Natural killer cell treated with Interleukin-12 subunit alpha and Interleukin-12 subunit beta and Interleukin-15 and Interleukin-18, amount 100 ng/mL, for 72 hours (primary cell): ENCODE measurements at regions not wholly inside any gene's neighbourhood (a gene's known extent, or its start where the extent isn't known, plus 50 kb on each side); places are given as distances from the start of the nearest gene placed in this dataset.

ENCODE experiments used
- ATAC-seq, 2 donors: fragments of 150-1000 bp; cut with Tn5 transposase in 1 of 2; sonication (Bioruptor Pico), chemical (Tn5 transposase) in 1 of 2; 2 replicates each; pipeline ENCODE4 v1.10.0; 2021
- DNase-seq: peaks from one replicate; pipeline ENCODE4 v3.0.0; 2022; ENCODE audit warnings: low spot score
- H3K27ac Mint-ChIP-seq, 2 donors: 1 replicate in 1 of 2; 2 replicates in 1 of 2; pipeline ENCODE4 v1.8.0; 2022; ENCODE audit warnings: mixed read lengths in 2 of 2, mild to moderate bottlenecking in 1 of 2, moderate library complexity in 1 of 2
- H3K27me3 Mint-ChIP-seq, 2 donors: 1 replicate in 1 of 2; 2 replicates in 1 of 2; pipeline ENCODE4 v1.8.0; 2022; ENCODE audit warnings: mixed read lengths in 2 of 2
- H3K36me3 Mint-ChIP-seq: one replicate; pipeline ENCODE4 v1.8.0; 2022; ENCODE audit warnings: mixed read lengths
- H3K4me1 Mint-ChIP-seq, 2 donors: 1 replicate in 1 of 2; 2 replicates in 1 of 2; pipeline ENCODE4 v1.8.0; 2022; ENCODE audit warnings: low read depth in 2 of 2, mixed read lengths in 2 of 2, mild to moderate bottlenecking in 1 of 2
- H3K4me3 Mint-ChIP-seq: one replicate; pipeline ENCODE4 v1.8.0; 2022; ENCODE audit warnings: mixed read lengths
- H3K9me3 Mint-ChIP-seq: 2 replicates; pipeline ENCODE4 v1.8.0; 2022; ENCODE audit warnings: mixed read lengths

- DNase-seq (no peak), ATAC-seq (no peak)
- no peak overlapping the region for H3K4me3 Mint-ChIP-seq
- no peak overlapping the region for H3K27ac Mint-ChIP-seq
- H3K9me3 Mint-ChIP-seq, result peaks cover 19% of the 10 kb centered on the region
- H3K4me1 Mint-ChIP-seq, result no peaks in the 10 kb centered on the region
- H3K36me3 Mint-ChIP-seq, result peaks cover 5% of the 10 kb centered on the region
- H3K27me3 Mint-ChIP-seq, result no peaks in the 10 kb centered on the region
Observed at GRCh38 chr7:54072710-54073109, 469.5 kb upstream of the VSTM2A start.

DNA sequence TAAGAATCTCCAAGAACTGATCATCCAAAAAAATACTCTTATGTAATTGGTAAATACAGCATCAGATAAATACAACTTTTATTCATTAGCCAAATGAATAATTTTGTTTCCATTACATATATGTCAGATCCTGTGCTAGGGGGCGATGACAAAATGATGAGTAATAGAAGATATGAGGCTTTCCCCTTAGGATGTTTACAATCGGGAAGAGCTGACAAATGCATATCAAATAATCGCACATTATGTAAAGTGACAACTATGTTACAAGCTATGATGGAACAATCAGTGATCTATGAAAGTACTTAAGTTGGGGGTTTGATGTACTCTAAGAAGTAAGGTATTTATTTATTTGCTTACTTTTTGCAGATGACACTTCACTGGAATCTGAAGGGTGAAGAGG, 465.6 kb upstream of the VSTM2A start:
- Mint-ChIP-seq H3K27ac (no peak overlapping the region), H3K36me3 (peaks cover 16% of the 10 kb centered on the region), H3K4me3 (no peak overlapping the region), H3K9me3 (peaks cover 24% of the 10 kb centered on the region), H3K27me3 (no peaks in the 10 kb centered on the region), H3K4me1 (no peaks in the 10 kb centered on the region)
- DNase-seq (no peak), ATAC-seq (no peak)

- Mint-ChIP-seq H3K36me3 (peaks cover 16% of the 10 kb centered on the region), H3K27me3 (no peaks in the 10 kb centered on the region), H3K27ac (no peak overlapping the region), H3K4me3 (no peak overlapping the region), H3K9me3 (peaks cover 20% of the 10 kb centered on the region), H3K4me1 (no peaks in the 10 kb centered on the region)
- ATAC-seq (no peak), DNase-seq (no peak)
Observed at GRCh38 chr7:54080525-54080924, 461.6 kb upstream of the VSTM2A start.

- Mint-ChIP-seq H3K9me3 (peaks cover 20% of the 10 kb centered on the region), H3K27ac (no peak overlapping the region), H3K4me3 (no peak overlapping the region), H3K4me1 (no peaks in the 10 kb centered on the region), H3K36me3 (peaks cover 16% of the 10 kb centered on the region), H3K27me3 (no peaks in the 10 kb centered on the region)
- DNase-seq (no peak), ATAC-seq (no peak)
Observed at GRCh38 chr7:54080971-54081370, 461.2 kb upstream of the VSTM2A start.

GRCh38 chr7:54084340-54084739, 457.8 kb upstream of the VSTM2A start:
- Mint-ChIP-seq H3K27me3 (no peaks in the 10 kb centered on the region), H3K4me1 (no peaks in the 10 kb centered on the region), H3K9me3 (peaks cover 5% of the 10 kb centered on the region), H3K4me3 (no peak overlapping the region), H3K27ac (no peak overlapping the region), H3K36me3 (no peaks in the 10 kb centered on the region)
- ATAC-seq (no peak), DNase-seq (no peak)

DNA sequence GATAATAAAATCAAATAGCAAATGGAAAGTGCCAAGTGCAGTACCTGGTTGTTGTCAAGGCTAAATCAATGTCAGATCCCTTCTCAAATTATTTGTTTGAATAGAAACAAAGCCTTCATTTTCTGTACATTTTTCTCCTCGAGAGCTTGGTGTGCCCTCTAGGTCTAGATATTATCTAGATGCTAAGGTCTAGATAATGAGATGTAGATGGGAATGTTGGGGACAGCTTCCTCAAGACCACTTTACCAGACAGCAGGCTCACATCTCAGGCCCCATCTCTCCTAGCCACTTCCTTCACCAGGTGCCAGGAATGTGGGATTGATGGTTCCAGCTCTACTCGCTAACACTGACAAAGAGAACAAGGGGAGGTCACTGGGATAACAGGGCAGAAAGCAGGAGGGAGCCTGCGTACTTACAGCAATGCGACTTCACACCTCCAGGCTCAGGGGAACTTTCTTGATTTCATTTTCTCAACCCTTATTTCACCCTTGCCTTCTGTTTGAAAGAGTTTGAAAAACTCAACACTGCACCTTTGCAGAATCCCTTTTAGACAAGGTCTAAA, 451.4 kb upstream of the VSTM2A start:
- Mint-ChIP-seq H3K27ac (no peak overlapping the region), H3K4me3 (no peak overlapping the region), H3K4me1 (no peaks in the 10 kb centered on the region), H3K27me3 (no peaks in the 10 kb centered on the region), H3K36me3 (no peaks in the 10 kb centered on the region), H3K9me3 (peaks cover 9% of the 10 kb centered on the region)
- no peak for ATAC-seq
- no peak for DNase-seq

DNA sequence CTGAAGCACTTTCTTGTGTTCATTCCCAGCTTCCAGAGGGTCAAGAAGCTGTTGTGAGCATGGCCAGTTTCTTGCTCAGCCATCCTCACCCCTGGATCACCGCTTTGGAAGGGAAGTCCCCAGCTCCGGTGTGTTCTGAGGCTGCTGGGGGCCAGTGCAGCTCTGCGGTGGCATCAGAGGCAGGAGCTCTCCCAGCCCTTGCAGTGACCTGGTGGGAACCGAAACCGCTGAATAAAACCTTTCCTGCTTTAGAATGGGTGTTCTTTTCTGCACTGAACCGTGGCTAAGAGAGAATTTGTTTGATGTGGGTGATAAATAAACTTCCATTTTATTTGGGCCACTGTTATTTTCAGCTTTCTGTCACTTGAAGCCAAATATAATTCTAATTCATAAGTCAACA, 450.9 kb upstream of the VSTM2A start:
- Mint-ChIP-seq H3K27ac (no peak overlapping the region), H3K9me3 (peaks cover 12% of the 10 kb centered on the region), H3K36me3 (no peaks in the 10 kb centered on the region), H3K4me3 (no peak overlapping the region), H3K27me3 (no peaks in the 10 kb centered on the region), H3K4me1 (no peaks in the 10 kb centered on the region)
- ATAC-seq (no peak), DNase-seq (no peak)

DNA sequence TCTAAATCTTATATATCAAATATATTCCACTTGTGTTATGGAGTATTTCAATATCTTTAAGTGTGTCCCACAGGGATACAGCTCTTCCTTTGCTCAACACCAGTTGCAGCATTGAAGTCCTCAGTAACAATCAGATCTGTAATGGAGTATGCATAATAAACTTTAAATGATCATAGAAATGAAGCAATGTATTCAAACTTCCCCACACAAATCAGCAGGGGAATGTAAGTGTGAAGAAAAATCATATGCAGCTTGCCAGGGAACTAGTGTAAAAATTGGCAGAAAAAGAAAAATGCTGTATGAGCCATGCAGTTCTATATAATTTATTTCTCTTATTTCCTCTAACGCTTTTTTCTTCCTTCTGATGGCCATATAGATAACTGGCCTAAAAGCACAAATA, 444.3 kb upstream of the VSTM2A start:
- no peak for DNase-seq
- Mint-ChIP-seq H3K9me3 (peaks cover 20% of the 10 kb centered on the region), H3K36me3 (peaks cover 6% of the 10 kb centered on the region), H3K27ac (no peak overlapping the region), H3K4me1 (no peaks in the 10 kb centered on the region), H3K4me3 (no peak overlapping the region), H3K27me3 (no peaks in the 10 kb centered on the region)
- ATAC-seq, result no peak

- no peak overlapping the region for H3K4me3 Mint-ChIP-seq
- no peak for ATAC-seq
- no peaks in the 10 kb centered on the region for H3K4me1 Mint-ChIP-seq
- H3K36me3 Mint-ChIP-seq, result peaks cover 5% of the 10 kb centered on the region
- DNase-seq, result no peak
- H3K27ac Mint-ChIP-seq, result no peak overlapping the region
- H3K9me3 Mint-ChIP-seq, result peaks cover 8% of the 10 kb centered on the region
- no peaks in the 10 kb centered on the region for H3K27me3 Mint-ChIP-seq
Observed at GRCh38 chr7:54109501-54109900, 432.7 kb upstream of the VSTM2A start.

DNA sequence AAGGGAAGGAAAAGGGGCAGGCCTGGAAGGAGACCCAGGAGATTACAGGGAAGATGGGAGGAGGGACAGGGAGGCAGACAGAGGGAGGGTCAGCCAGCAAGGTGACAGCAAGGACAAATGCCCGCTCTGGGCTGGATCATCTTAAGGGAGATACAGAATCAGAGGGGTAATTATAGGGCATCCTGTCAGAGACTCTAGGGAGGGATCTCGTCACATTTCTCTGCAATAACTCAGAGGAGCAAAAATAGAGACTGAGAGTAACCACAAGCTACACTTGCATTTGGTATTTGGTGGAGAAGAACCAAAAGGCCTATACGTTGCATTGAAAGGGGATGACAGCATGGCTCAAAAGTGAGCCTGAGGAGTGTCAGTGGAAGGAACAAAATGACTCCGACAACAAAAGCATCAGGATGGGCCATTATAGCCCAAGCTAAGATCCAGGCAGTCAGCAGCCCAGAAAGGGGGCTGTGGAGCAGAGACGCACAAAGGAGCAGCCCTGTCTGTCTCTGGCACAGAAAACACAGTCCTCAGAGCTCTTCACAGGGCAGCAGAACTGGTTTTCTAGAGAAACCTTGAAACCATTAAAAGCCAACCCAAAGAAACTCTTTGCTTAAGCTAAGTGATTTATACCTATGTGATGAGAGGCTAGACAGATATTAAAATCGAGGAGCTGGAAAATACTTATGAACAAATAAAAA, 430.2 kb upstream of the VSTM2A start:
- Mint-ChIP-seq H3K36me3 (peaks cover 5% of the 10 kb centered on the region), H3K4me3 (no peak overlapping the region), H3K9me3 (peaks cover 8% of the 10 kb centered on the region), H3K4me1 (no peaks in the 10 kb centered on the region), H3K27me3 (no peaks in the 10 kb centered on the region), H3K27ac (no peak overlapping the region)
- no peak for ATAC-seq
- DNase-seq, result no peak

DNA sequence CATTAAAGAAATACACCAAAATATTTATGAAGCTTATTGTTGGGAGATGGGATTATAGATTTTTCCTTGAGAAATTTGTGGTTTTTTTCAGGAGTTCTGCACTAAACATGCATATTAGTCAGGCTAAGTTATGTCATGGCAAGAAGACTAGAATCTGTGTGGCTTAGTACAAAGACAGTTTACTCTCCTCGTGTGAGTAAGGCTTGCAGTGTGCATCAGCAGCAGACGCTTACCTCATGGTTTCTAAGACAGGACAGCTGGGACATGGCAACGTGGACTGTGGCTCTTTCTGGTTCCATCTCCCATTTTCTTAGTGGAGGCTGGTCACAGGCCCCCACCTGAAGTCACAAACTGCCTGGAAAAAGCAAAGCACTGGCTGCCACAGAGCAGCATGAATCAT, 429.6 kb upstream of the VSTM2A start:
- H3K4me3 Mint-ChIP-seq, result no peak overlapping the region
- H3K27ac Mint-ChIP-seq, result no peak overlapping the region
- peaks cover 13% of the 10 kb centered on the region for H3K9me3 Mint-ChIP-seq
- H3K36me3 Mint-ChIP-seq, result peaks cover 8% of the 10 kb centered on the region
- H3K27me3 Mint-ChIP-seq, result no peaks in the 10 kb centered on the region
- ATAC-seq (no peak), DNase-seq (no peak)
- H3K4me1 Mint-ChIP-seq, result no peaks in the 10 kb centered on the region

DNA sequence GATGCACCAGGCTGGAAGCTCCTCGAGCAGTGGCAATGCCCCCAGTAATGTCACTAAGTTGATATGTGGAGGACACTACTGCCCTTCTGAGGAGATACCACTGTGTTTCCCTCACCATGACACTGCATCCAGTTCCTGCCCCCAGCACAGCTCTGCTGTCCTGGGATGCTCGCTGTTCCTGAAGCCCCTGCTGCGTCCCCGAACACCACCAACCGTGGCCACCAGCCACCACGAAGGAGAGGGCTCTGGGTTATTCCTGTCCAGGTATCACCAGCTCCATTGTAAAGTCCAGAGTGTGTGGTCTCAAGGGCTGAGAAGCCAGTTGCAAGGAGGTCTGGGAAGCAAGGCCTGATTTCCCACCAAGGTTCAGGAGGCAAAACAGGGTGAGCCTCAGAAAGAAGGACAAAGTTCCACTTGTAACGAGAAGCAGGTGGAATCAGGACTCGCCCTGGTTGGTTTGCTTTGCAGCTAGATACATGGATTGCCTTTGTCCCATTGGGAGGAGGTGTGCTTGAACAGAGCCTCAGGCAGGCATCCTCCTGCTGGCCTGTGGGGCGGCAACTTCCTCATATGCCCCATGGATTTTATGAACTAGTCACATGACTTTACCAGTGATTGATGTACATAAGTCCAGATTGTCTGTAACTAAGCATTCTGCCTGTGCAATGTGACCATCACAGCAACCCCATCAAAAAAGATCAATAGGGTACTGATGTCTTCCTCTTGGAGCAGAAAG, 427.0 kb upstream of the VSTM2A start:
- no peak for ATAC-seq
- no peak overlapping the region for H3K27ac Mint-ChIP-seq
- H3K9me3 Mint-ChIP-seq, result peaks cover 21% of the 10 kb centered on the region
- no peak overlapping the region for H3K4me3 Mint-ChIP-seq
- DNase-seq, result no peak
- no peaks in the 10 kb centered on the region for H3K4me1 Mint-ChIP-seq
- peaks cover 8% of the 10 kb centered on the region for H3K36me3 Mint-ChIP-seq
- H3K27me3 Mint-ChIP-seq, result no peaks in the 10 kb centered on the region

- no peak overlapping the region for H3K4me3 Mint-ChIP-seq
Observed at GRCh38 chr7:54116956-54117355, 425.2 kb upstream of the VSTM2A start.

DNA sequence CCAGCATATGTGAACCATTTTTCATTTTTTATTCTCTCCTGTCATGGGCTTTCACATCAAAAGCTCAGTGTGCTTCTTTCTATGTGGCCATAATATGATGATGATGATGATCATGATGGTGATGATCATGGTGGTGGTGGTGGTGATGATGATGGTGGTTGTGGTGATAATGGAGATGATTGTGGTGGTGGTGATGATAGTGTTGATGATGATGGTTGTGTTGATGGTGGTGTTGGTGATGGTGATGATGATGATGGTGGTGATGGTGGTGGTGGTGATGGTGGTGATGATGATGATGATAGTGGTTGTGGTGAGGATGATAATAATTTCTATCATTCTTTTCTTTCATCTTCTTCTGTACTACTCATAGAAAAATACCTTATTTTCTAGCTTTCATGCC, 413.1 kb upstream of the VSTM2A start:
- Mint-ChIP-seq H3K36me3 (peaks cover 17% of the 10 kb centered on the region), H3K9me3 (peaks cover 29% of the 10 kb centered on the region), H3K27me3 (no peaks in the 10 kb centered on the region), H3K4me1 (no peaks in the 10 kb centered on the region), H3K27ac (no peak overlapping the region), H3K4me3 (no peak overlapping the region)
- ATAC-seq (no peak), DNase-seq (no peak)

More at GRCh38 chr7:54116956-54117355, 425.2 kb upstream of the VSTM2A start:
- peaks cover 26% of the 10 kb centered on the region for H3K9me3 Mint-ChIP-seq
- ATAC-seq, result no peak
- no peak overlapping the region for H3K27ac Mint-ChIP-seq
- no peak for DNase-seq
- H3K4me1 Mint-ChIP-seq, result no peaks in the 10 kb centered on the region
- peaks cover 4% of the 10 kb centered on the region for H3K36me3 Mint-ChIP-seq
- H3K27me3 Mint-ChIP-seq, result no peaks in the 10 kb centered on the region
